Caco-2 (cell line): ENCODE measurements at regions not wholly inside any gene's neighbourhood (a gene's known extent, or its start where the extent isn't known, plus 50 kb on each side); places are given as distances from the start of the nearest gene placed in this dataset.

Source experiments
- BruUV-seq: library from RNA; stranded (reverse); fragments of 400-500 nt; replicated peaks from 2 replicates; lab custom pipeline; 2021; lab: Mats Ljungman, UMichigan
- CTCF ChIA-PET: fragments of 300-600 bp; sonication (Branson Sonifier 250); formaldehyde crosslinking; loops from one replicate; lab custom pipeline; 2022; ENCODE audit warnings: antibody characterized with exemption; lab: Charles Lee
- POLR2A ChIA-PET: fragments of 300-600 bp; sonication (Branson Sonifier 250); formaldehyde crosslinking; loops from one replicate; lab custom pipeline; 2022; ENCODE audit warnings: antibody characterized with exemption; lab: Charles Lee
- DNase-seq, 2 experiments: peaks; one replicate each; pipeline versions ENCODE4 v3.0.0 to v3.0.0-alpha.2; 2020 to 2022
- H3K27me3 ChIP-seq: replicated peaks from 2 replicates; pipeline ENCODE4 v1.6.0; 2011; ENCODE audit warnings: low read length; ENCODE audit not compliant: control insufficient read depth, insufficient read depth
- H3K36me3 ChIP-seq: 2 replicates; pipeline ENCODE4 v1.5.1; 2011; ENCODE audit warnings: low read length; ENCODE audit not compliant: control insufficient read depth, insufficient read depth
- H3K4me1 ChIP-seq: fragments of 250-450 bp; sonication (Bioruptor Pico); 2 replicates; pipeline ENCODE4 v1.5.1; 2020; ENCODE audit warnings: mild to moderate bottlenecking
- H3K4me3 ChIP-seq: 2 replicates; pipeline ENCODE4 v1.5.1; 2011; ENCODE audit warnings: low read depth, mild to moderate bottlenecking, control low read depth, low read length
- H3K9me3 ChIP-seq: fragments of 250-450 bp; sonication (Bioruptor Pico); 2 replicates; pipeline ENCODE4 v1.5.1; 2020; ENCODE audit warnings: mild to moderate bottlenecking, moderate library complexity
- H3K27ac Mint-ChIP-seq: one replicate; pipeline ENCODE4 v1.8.0; 2022; ENCODE audit warnings: mixed read lengths; ENCODE audit not compliant: unreplicated experiment
- H3K27me3 Mint-ChIP-seq: one replicate; pipeline ENCODE4 v1.8.0; 2022; ENCODE audit warnings: mixed read lengths; ENCODE audit not compliant: insufficient read depth, unreplicated experiment
- H3K36me3 Mint-ChIP-seq: one replicate; pipeline ENCODE4 v1.8.0; 2022; ENCODE audit warnings: mild to moderate bottlenecking, mixed read lengths; ENCODE audit not compliant: insufficient read depth, unreplicated experiment
- H3K4me1 Mint-ChIP-seq: one replicate; pipeline ENCODE4 v1.8.0; 2022; ENCODE audit warnings: low read depth, mixed read lengths; ENCODE audit not compliant: unreplicated experiment
- H3K4me3 Mint-ChIP-seq: one replicate; pipeline ENCODE4 v1.8.0; 2022; ENCODE audit warnings: mild to moderate bottlenecking, moderate library complexity, mixed read lengths; ENCODE audit not compliant: unreplicated experiment
- H3K9me3 Mint-ChIP-seq: one replicate; pipeline ENCODE4 v1.8.0; 2022; ENCODE audit warnings: mixed read lengths; ENCODE audit not compliant: unreplicated experiment
- intact Hi-C: fragments of 100-400 bp; cut with micrococcal nuclease; formaldehyde crosslinking; loops from one replicate; pipeline ENCODE4 v1.10.0; 2022; ENCODE audit not compliant: unreplicated experiment
- TF ChIP-seq, protein P1 (sequence below), 2 experiments: fragments of 200-600 bp in 1 of 2; IDR thresholded peaks; 1 replicate in 1 of 2; 2 replicates in 1 of 2; pipeline versions ENCODE4 v1.5.1 to v1.8.0; 2011 to 2022; ENCODE audit warnings: antibody characterized with exemption in 1 of 2, control low read depth in 1 of 2, inconsistent platforms in 1 of 2, low read depth in 1 of 2, low read length in 1 of 2, mild to moderate bottlenecking in 1 of 2, moderate library complexity in 1 of 2; ENCODE audit not compliant: insufficient read depth in 1 of 2, severe bottlenecking in 1 of 2, unreplicated experiment in 1 of 2

GRCh38 chr11:119506436-119506835 is 83.5 kb upstream of the THY1 start:
- Mint-ChIP-seq H3K9me3 (no peaks in the 10 kb centered on the region), H3K4me1 (no peaks in the 10 kb centered on the region), H3K27ac (no peak overlapping the region), H3K4me3 (no peak overlapping the region), H3K36me3 (no peaks in the 10 kb centered on the region), H3K27me3 (peaks cover 5% of the 10 kb centered on the region)
- no peak overlapping the region for H3K4me3 ChIP-seq
- H3K36me3 ChIP-seq = no peaks in the 10 kb centered on the region
- intact Hi-C loops = no loop called here
- DNase-seq = no peak
- BruUV-seq = no TSS peak
- TF ChIP-seq, protein P1, sequence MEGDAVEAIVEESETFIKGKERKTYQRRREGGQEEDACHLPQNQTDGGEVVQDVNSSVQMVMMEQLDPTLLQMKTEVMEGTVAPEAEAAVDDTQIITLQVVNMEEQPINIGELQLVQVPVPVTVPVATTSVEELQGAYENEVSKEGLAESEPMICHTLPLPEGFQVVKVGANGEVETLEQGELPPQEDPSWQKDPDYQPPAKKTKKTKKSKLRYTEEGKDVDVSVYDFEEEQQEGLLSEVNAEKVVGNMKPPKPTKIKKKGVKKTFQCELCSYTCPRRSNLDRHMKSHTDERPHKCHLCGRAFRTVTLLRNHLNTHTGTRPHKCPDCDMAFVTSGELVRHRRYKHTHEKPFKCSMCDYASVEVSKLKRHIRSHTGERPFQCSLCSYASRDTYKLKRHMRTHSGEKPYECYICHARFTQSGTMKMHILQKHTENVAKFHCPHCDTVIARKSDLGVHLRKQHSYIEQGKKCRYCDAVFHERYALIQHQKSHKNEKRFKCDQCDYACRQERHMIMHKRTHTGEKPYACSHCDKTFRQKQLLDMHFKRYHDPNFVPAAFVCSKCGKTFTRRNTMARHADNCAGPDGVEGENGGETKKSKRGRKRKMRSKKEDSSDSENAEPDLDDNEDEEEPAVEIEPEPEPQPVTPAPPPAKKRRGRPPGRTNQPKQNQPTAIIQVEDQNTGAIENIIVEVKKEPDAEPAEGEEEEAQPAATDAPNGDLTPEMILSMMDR (IDR thresholded peaks at IDR 0.05; ENCODE audit: insufficient read depth in 1 of 2, low read depth in 1 of 2, low read length in 1 of 2, severe bottlenecking in 1 of 2, unreplicated experiment in 1 of 2) = no peak
- ChIA-PET POLR2A (no interaction called here), CTCF (no interaction called here)
- H3K27me3 ChIP-seq = no peaks in the 10 kb centered on the region
- H3K4me1 ChIP-seq = no peaks in the 10 kb centered on the region
- H3K9me3 ChIP-seq = no peaks in the 10 kb centered on the region

- no peak overlapping the region for H3K4me3 Mint-ChIP-seq
- Histone ChIP-seq H3K27me3 (no peaks in the 10 kb centered on the region), H3K4me1 (no peaks in the 10 kb centered on the region), H3K4me3 (no peak overlapping the region), H3K9me3 (no peaks in the 10 kb centered on the region), H3K36me3 (no peaks in the 10 kb centered on the region)
- POLR2A ChIA-PET = no interaction called here
- TF ChIP-seq, protein P1 (IDR thresholded peaks at IDR 0.05; ENCODE audit: insufficient read depth in 1 of 2, low read depth in 1 of 2, low read length in 1 of 2, severe bottlenecking in 1 of 2, unreplicated experiment in 1 of 2) = no peak
- no peak overlapping the region for H3K27ac Mint-ChIP-seq
- no TSS peak for BruUV-seq
- CTCF ChIA-PET = no interaction called here
- no peaks in the 10 kb centered on the region for H3K9me3 Mint-ChIP-seq
- no peaks in the 10 kb centered on the region for H3K4me1 Mint-ChIP-seq
- intact Hi-C loops = no loop called here
- no peak for DNase-seq
- H3K36me3 Mint-ChIP-seq = no peaks in the 10 kb centered on the region
- peaks cover 3% of the 10 kb centered on the region for H3K27me3 Mint-ChIP-seq
These were observed 82.9 kb upstream of the THY1 start for GRCh38 chr11:119505861-119506260.

- Mint-ChIP-seq H3K27ac (no peak overlapping the region), H3K36me3 (no peaks in the 10 kb centered on the region), H3K4me1 (no peaks in the 10 kb centered on the region), H3K9me3 (no peaks in the 10 kb centered on the region), H3K4me3 (no peak overlapping the region), H3K27me3 (peaks cover 9% of the 10 kb centered on the region)
- intact Hi-C loops = no loop called here
- DNase-seq = no peak
- Histone ChIP-seq H3K27me3 (no peaks in the 10 kb centered on the region), H3K36me3 (no peaks in the 10 kb centered on the region), H3K4me3 (no peak overlapping the region), H3K4me1 (no peaks in the 10 kb centered on the region), H3K9me3 (no peaks in the 10 kb centered on the region)
- TF ChIP-seq, protein P1 (IDR thresholded peaks at IDR 0.05; ENCODE audit: insufficient read depth in 1 of 2, low read depth in 1 of 2, low read length in 1 of 2, severe bottlenecking in 1 of 2, unreplicated experiment in 1 of 2) = no peak
- BruUV-seq = no TSS peak
- CTCF ChIA-PET = no interaction called here
- POLR2A ChIA-PET = no interaction called here
These were observed 82.1 kb upstream of the THY1 start for GRCh38 chr11:119505071-119505470.
